H9 (cell line): ENCODE measurements at regions not wholly inside any gene's neighbourhood (a gene's known extent, or its start where the extent isn't known, plus 50 kb on each side); places are given as distances from the start of the nearest gene placed in this dataset.

Experiments used
- DNase-seq: peaks from one replicate; pipeline ENCODE4 v3.0.0-alpha.2; 2017
- H2AFZ ChIP-seq: one replicate; pipeline ENCODE4 v1.6.1; 2013; ENCODE audit warnings: mild to moderate bottlenecking, low read length, control low read depth, moderate library complexity
- H2AK5ac ChIP-seq: 2 replicates; pipeline ENCODE4 v1.6.1; 2013; ENCODE audit warnings: low read length, control low read depth, mixed read lengths; ENCODE audit not compliant: insufficient read length
- H2BK120ac ChIP-seq: one replicate; pipeline ENCODE4 v1.6.1; 2013; ENCODE audit warnings: low read depth, mild to moderate bottlenecking, low read length, control low read depth, inconsistent platforms; ENCODE audit not compliant: poor library complexity, severe bottlenecking
- H2BK12ac ChIP-seq: 2 replicates; pipeline ENCODE4 v1.6.1; 2013; ENCODE audit warnings: low read length, control low read depth, mixed read lengths, low read depth; ENCODE audit not compliant: insufficient read length
- H2BK15ac ChIP-seq: 2 replicates; pipeline ENCODE4 v1.6.1; 2013; ENCODE audit warnings: low read depth, low read length, control low read depth
- H2BK20ac ChIP-seq: one replicate; pipeline ENCODE4 v1.6.1; 2013; ENCODE audit warnings: low read depth, mild to moderate bottlenecking, low read length, control low read depth, inconsistent platforms; ENCODE audit not compliant: poor library complexity, severe bottlenecking
- H2BK5ac ChIP-seq: 2 replicates; pipeline ENCODE4 v1.6.1; 2013; ENCODE audit warnings: low read length, control low read depth, mixed read lengths; ENCODE audit not compliant: insufficient read length
- H3K14ac ChIP-seq: 2 replicates; pipeline ENCODE4 v1.6.1; 2013; ENCODE audit warnings: low read length, control low read depth; ENCODE audit not compliant: insufficient read depth
- H3K18ac ChIP-seq: 2 replicates; pipeline ENCODE4 v1.6.1; 2013; ENCODE audit warnings: low read depth, mild to moderate bottlenecking, mixed read lengths, low read length, control low read depth; ENCODE audit not compliant: insufficient read length
- H3K23ac ChIP-seq: 2 replicates; pipeline ENCODE4 v1.6.1; 2013; ENCODE audit warnings: low read length, control low read depth, mixed read lengths, low read depth; ENCODE audit not compliant: insufficient read length
- H3K23me2 ChIP-seq: 2 replicates; pipeline ENCODE4 v1.6.1; 2013; ENCODE audit warnings: low read depth, mild to moderate bottlenecking, mixed read lengths, low read length, control low read depth; ENCODE audit not compliant: insufficient read length, poor library complexity, severe bottlenecking
- H3K27ac ChIP-seq: 2 replicates; pipeline ENCODE4 v1.5.1; 2013; ENCODE audit warnings: low read length, control low read depth, mixed read lengths, low read depth; ENCODE audit not compliant: insufficient read length
- H3K27me3 ChIP-seq: 2 replicates; pipeline ENCODE4 v1.6.1; 2013; ENCODE audit warnings: low read length, control low read depth, inconsistent platforms; ENCODE audit not compliant: insufficient read depth
- H3K4ac ChIP-seq: 2 replicates; pipeline ENCODE4 v1.6.1; 2013; ENCODE audit warnings: low read depth, mild to moderate bottlenecking, control low read depth, inconsistent platforms, low read length, moderate library complexity
- H3K4me1 ChIP-seq: 2 replicates; pipeline ENCODE4 v1.6.1; 2013; ENCODE audit warnings: low read length, control low read depth, inconsistent platforms; ENCODE audit not compliant: insufficient read depth
- H3K4me2 ChIP-seq: 2 replicates; pipeline ENCODE4 v1.6.1; 2013; ENCODE audit warnings: low read length, control low read depth, mixed read lengths; ENCODE audit not compliant: insufficient read length, insufficient read depth
- H3K56ac ChIP-seq: 2 replicates; pipeline ENCODE4 v1.6.1; 2013; ENCODE audit warnings: low read depth, mild to moderate bottlenecking, mixed read lengths, low read length, control low read depth; ENCODE audit not compliant: insufficient read length
- H3K79me1 ChIP-seq: 2 replicates; pipeline ENCODE4 v1.6.1; 2013; ENCODE audit warnings: low read depth, mild to moderate bottlenecking, moderate library complexity, low read length, control low read depth, inconsistent platforms; ENCODE audit not compliant: insufficient read depth, poor library complexity, severe bottlenecking
- H3K79me2 ChIP-seq: 2 replicates; pipeline ENCODE4 v1.6.1; 2013; ENCODE audit warnings: low read length, control low read depth, inconsistent platforms; ENCODE audit not compliant: insufficient read depth
- H3K9ac ChIP-seq: 2 replicates; pipeline ENCODE4 v1.6.1; 2013; ENCODE audit warnings: low read length, control low read depth, mixed read lengths; ENCODE audit not compliant: insufficient read length; ENCODE audit errors: extremely low read depth
- H3K9me3 ChIP-seq: one replicate; pipeline ENCODE4 v1.6.1; 2013; ENCODE audit warnings: low read depth, low read length, inconsistent platforms; ENCODE audit not compliant: control insufficient read depth
- H3T11ph ChIP-seq: one replicate; pipeline ENCODE4 v1.6.1; 2013; ENCODE audit warnings: mild to moderate bottlenecking, low read length, control low read depth, inconsistent platforms
- H4K20me1 ChIP-seq: one replicate; pipeline ENCODE4 v1.6.1; 2013; ENCODE audit not compliant: control insufficient read depth, insufficient read length, insufficient read depth
- H4K5ac ChIP-seq: 2 replicates; pipeline ENCODE4 v1.6.1; 2013; ENCODE audit warnings: low read depth, mild to moderate bottlenecking, mixed read lengths, low read length, control low read depth; ENCODE audit not compliant: insufficient read length
- H4K8ac ChIP-seq: replicated peaks from 2 replicates; pipeline ENCODE4 v1.6.1; 2013; ENCODE audit warnings: low read length, control low read depth, mixed read lengths, low read depth; ENCODE audit not compliant: insufficient read length
- H4K91ac ChIP-seq: 2 replicates; pipeline ENCODE4 v1.6.1; 2013; ENCODE audit warnings: low read depth, mild to moderate bottlenecking, moderate library complexity, mixed read lengths, low read length, control low read depth; ENCODE audit not compliant: insufficient read length
- H3K27ac Mint-ChIP-seq, 3 experiments: 2 replicates in 2 of 3; 3 replicates in 1 of 3; pipeline ENCODE4 v1.8.0; 2020 to 2021; ENCODE audit warnings: mixed read lengths in 3 of 3, mild to moderate bottlenecking in 1 of 3, moderate library complexity in 1 of 3
- H3K27me3 Mint-ChIP-seq: 2 replicates; pipeline ENCODE4 v1.8.0; 2021; ENCODE audit warnings: low read depth, mild to moderate bottlenecking, moderate library complexity, mixed read lengths
- H3K36me3 Mint-ChIP-seq, 3 experiments: 2 replicates in 2 of 3; 3 replicates in 1 of 3; pipeline ENCODE4 v1.8.0; 2020 to 2021; ENCODE audit warnings: low read depth in 3 of 3, mixed read lengths in 3 of 3; ENCODE audit not compliant: insufficient read depth in 1 of 3
- H3K4me1 Mint-ChIP-seq, 2 experiments: 2 replicates each; pipeline ENCODE4 v1.8.0; 2020; ENCODE audit warnings: mixed read lengths in 2 of 2
- H3K4me3 Mint-ChIP-seq, 2 experiments: 2 replicates in 1 of 2; 3 replicates in 1 of 2; pipeline ENCODE4 v1.8.0; 2020 to 2021; ENCODE audit warnings: mild to moderate bottlenecking in 2 of 2, mixed read lengths in 2 of 2, moderate library complexity in 1 of 2
- H3K9me3 Mint-ChIP-seq, 2 experiments: 2 replicates in 1 of 2; 3 replicates in 1 of 2; pipeline ENCODE4 v1.8.0; 2020; ENCODE audit warnings: mild to moderate bottlenecking in 2 of 2, mixed read lengths in 2 of 2, moderate library complexity in 1 of 2
- CTCF ChIP-seq: fragments of 200-600 bp; sonication (generic); conservative IDR thresholded peaks from 3 replicates; pipeline ENCODE4 v1.8.0; 2021; ENCODE audit warnings: antibody characterized with exemption, mild to moderate bottlenecking
- WGBS: extraction: QIAGEN DNeasy Blood & Tissue Kit; methylation state at CpG from one replicate; pipeline ENCODE4 v1.1.7; 2013; ENCODE audit warnings: missing lambda C conversion rate, low lambda C conversion rate, mixed read lengths; ENCODE audit not compliant: insufficient read length; ENCODE audit errors: extremely low coverage; 5-methylcytosine and 5-hydroxymethylcytosine counted together

GRCh38 chr3:189121092-189121491, 50.7 kb upstream of the TPRG1 start:
- WGBS, result no CpG with 5 or more reads among the region's 2 CpGs
- no peaks in the 10 kb centered on the region for H3K79me2 ChIP-seq
- no peak overlapping the region for H3K9ac ChIP-seq
- no peak overlapping the region for H2BK15ac ChIP-seq
- no peak overlapping the region for H3K23ac ChIP-seq
- no peaks in the 10 kb centered on the region for H3K79me1 ChIP-seq
- no peak overlapping the region for H3K18ac ChIP-seq
- no peak overlapping the region for H3K27ac ChIP-seq
- no peak overlapping the region for H2AFZ ChIP-seq
- H4K20me1 ChIP-seq, result no peaks in the 10 kb centered on the region
- no peak overlapping the region for H4K8ac ChIP-seq
- peaks cover 0 to 17% (median 3%) of the 10 kb centered on the region in 3 experiments; a peak in 5 of 7 replicates for H3K36me3 Mint-ChIP-seq
- no peak overlapping the region for H2BK120ac ChIP-seq
- H2BK20ac ChIP-seq, result no peak overlapping the region
- H3T11ph ChIP-seq, result no peak overlapping the region
- peaks cover 2 to 5% of the 10 kb centered on the region in 2 experiments; a peak in 2 of 4 replicates for H3K4me1 Mint-ChIP-seq
- H3K27me3 ChIP-seq, result no peaks in the 10 kb centered on the region
- no peak overlapping the region for H2AK5ac ChIP-seq
- no peaks in the 10 kb centered on the region for H3K4me1 ChIP-seq
- H3K27ac Mint-ChIP-seq, result no peak overlapping the region
- no peak overlapping the region for H3K4me3 Mint-ChIP-seq
- H3K23me2 ChIP-seq, result no peaks in the 10 kb centered on the region
- H4K91ac ChIP-seq, result no peak overlapping the region
- H2BK5ac ChIP-seq, result no peak overlapping the region
- no peaks in the 10 kb centered on the region for H3K27me3 Mint-ChIP-seq
- H3K14ac ChIP-seq, result no peak overlapping the region
- no peak overlapping the region for H3K4me2 ChIP-seq
- H3K4ac ChIP-seq, result no peak overlapping the region
- H3K9me3 ChIP-seq, result peaks cover 6% of the 10 kb centered on the region
- peaks cover 9 to 12% of the 10 kb centered on the region in 2 experiments for H3K9me3 Mint-ChIP-seq
- no peak overlapping the region for H2BK12ac ChIP-seq
- H3K56ac ChIP-seq, result no peak overlapping the region
- no peak overlapping the region for H4K5ac ChIP-seq
- no peak for TF ChIP-seq CTCF
- no peak for DNase-seq
